SK-N-SH treated with all-trans-retinoic acid at 6 μM for 48 hours (cell line): ENCODE measurements at regions not wholly inside any gene's neighbourhood (a gene's known extent, or its start where the extent isn't known, plus 50 kb on each side); places are given as distances from the start of the nearest gene placed in this dataset.

Source experiments
- ARNTL ChIP-seq: fragments of 450-650 bp; formaldehyde crosslinking; IDR thresholded peaks from 2 replicates; pipeline ENCODE4 v1.5.0; 2020; ENCODE audit warnings: low read depth, mild to moderate bottlenecking, moderate library complexity, borderline replicate concordance
- CSDC2 ChIP-seq: fragments of 250-450 bp; sonication (Bioruptor Pico); IDR thresholded peaks from 2 replicates; pipeline ENCODE4 v1.5.0; 2020; ENCODE audit warnings: mild to moderate bottlenecking, moderate library complexity
- OSR1 ChIP-seq: fragments of 250-450 bp; sonication (Bioruptor Pico); IDR thresholded peaks from 2 replicates; pipeline ENCODE4 v1.8.0; 2022; ENCODE audit warnings: moderate library complexity, mild to moderate bottlenecking, inconsistent platforms
- PATZ1 ChIP-seq: fragments of 250-450 bp; sonication (Bioruptor Pico); IDR thresholded peaks from 2 replicates; pipeline ENCODE4 v1.8.0; 2020; ENCODE audit warnings: mild to moderate bottlenecking, moderate library complexity, borderline replicate concordance
- POU6F1 ChIP-seq: fragments of 250-450 bp; sonication (Bioruptor Pico); IDR thresholded peaks from 2 replicates; pipeline ENCODE4 v1.8.0; 2021; ENCODE audit warnings: low read depth, mild to moderate bottlenecking, moderate library complexity, borderline replicate concordance
- SNAI2 ChIP-seq: fragments of 250-450 bp; sonication (Bioruptor Pico); IDR thresholded peaks from 2 replicates; pipeline ENCODE4 v1.5.0; 2020; ENCODE audit warnings: mild to moderate bottlenecking, moderate library complexity
- ZFP3 ChIP-seq: fragments of 250-450 bp; sonication (Bioruptor Pico); IDR thresholded peaks from 2 replicates; pipeline ENCODE4 v1.5.0; 2020; ENCODE audit warnings: mild to moderate bottlenecking, moderate library complexity
- ZNF8 ChIP-seq: fragments of 450-650 bp; formaldehyde crosslinking; IDR thresholded peaks from 2 replicates; pipeline ENCODE4 v1.5.0; 2020; ENCODE audit warnings: mild to moderate bottlenecking, moderate library complexity

- TF ChIP-seq ARNTL (no peak), ZFP3 (CRISPR knock-in tag) (no peak), ZNF8 (CRISPR knock-in tag) (no peak), PATZ1 (CRISPR knock-in tag) (no peak), POU6F1 (CRISPR knock-in tag) (no peak), CSDC2 (CRISPR knock-in tag) (no peak), OSR1 (CRISPR knock-in tag) (no peak), SNAI2 (CRISPR knock-in tag) (no peak)
Measured at GRCh38 chr2:200042944-200043343, 87.6 kb downstream of the MAIP1 start.
